H9 (cell line): ENCODE measurements at regions not wholly inside any gene's neighbourhood (a gene's known extent, or its start where the extent isn't known, plus 50 kb on each side); places are given as distances from the start of the nearest gene placed in this dataset.
"Not testable (repeated sequence)": the region's sequence is repeated elsewhere in the genome, so short reads cannot be mapped to it uniquely, and the experiment has no call there.

Experiments used
- DNase-seq: peaks from one replicate; pipeline ENCODE4 v3.0.0-alpha.2; 2017
- H2AFZ ChIP-seq: one replicate; pipeline ENCODE4 v1.6.1; 2013; ENCODE audit warnings: mild to moderate bottlenecking, low read length, control low read depth, moderate library complexity
- H2AK5ac ChIP-seq: 2 replicates; pipeline ENCODE4 v1.6.1; 2013; ENCODE audit warnings: low read length, control low read depth, mixed read lengths; ENCODE audit not compliant: insufficient read length
- H2BK120ac ChIP-seq: one replicate; pipeline ENCODE4 v1.6.1; 2013; ENCODE audit warnings: low read depth, mild to moderate bottlenecking, low read length, control low read depth, inconsistent platforms; ENCODE audit not compliant: poor library complexity, severe bottlenecking
- H2BK12ac ChIP-seq: 2 replicates; pipeline ENCODE4 v1.6.1; 2013; ENCODE audit warnings: low read length, control low read depth, mixed read lengths, low read depth; ENCODE audit not compliant: insufficient read length
- H2BK15ac ChIP-seq: 2 replicates; pipeline ENCODE4 v1.6.1; 2013; ENCODE audit warnings: low read depth, low read length, control low read depth
- H2BK20ac ChIP-seq: one replicate; pipeline ENCODE4 v1.6.1; 2013; ENCODE audit warnings: low read depth, mild to moderate bottlenecking, low read length, control low read depth, inconsistent platforms; ENCODE audit not compliant: poor library complexity, severe bottlenecking
- H2BK5ac ChIP-seq: 2 replicates; pipeline ENCODE4 v1.6.1; 2013; ENCODE audit warnings: low read length, control low read depth, mixed read lengths; ENCODE audit not compliant: insufficient read length
- H3K14ac ChIP-seq: 2 replicates; pipeline ENCODE4 v1.6.1; 2013; ENCODE audit warnings: low read length, control low read depth; ENCODE audit not compliant: insufficient read depth
- H3K18ac ChIP-seq: 2 replicates; pipeline ENCODE4 v1.6.1; 2013; ENCODE audit warnings: low read depth, mild to moderate bottlenecking, mixed read lengths, low read length, control low read depth; ENCODE audit not compliant: insufficient read length
- H3K23ac ChIP-seq: 2 replicates; pipeline ENCODE4 v1.6.1; 2013; ENCODE audit warnings: low read length, control low read depth, mixed read lengths, low read depth; ENCODE audit not compliant: insufficient read length
- H3K23me2 ChIP-seq: 2 replicates; pipeline ENCODE4 v1.6.1; 2013; ENCODE audit warnings: low read depth, mild to moderate bottlenecking, mixed read lengths, low read length, control low read depth; ENCODE audit not compliant: insufficient read length, poor library complexity, severe bottlenecking
- H3K27ac ChIP-seq: 2 replicates; pipeline ENCODE4 v1.5.1; 2013; ENCODE audit warnings: low read length, control low read depth, mixed read lengths, low read depth; ENCODE audit not compliant: insufficient read length
- H3K27me3 ChIP-seq: 2 replicates; pipeline ENCODE4 v1.6.1; 2013; ENCODE audit warnings: low read length, control low read depth, inconsistent platforms; ENCODE audit not compliant: insufficient read depth
- H3K4ac ChIP-seq: 2 replicates; pipeline ENCODE4 v1.6.1; 2013; ENCODE audit warnings: low read depth, mild to moderate bottlenecking, control low read depth, inconsistent platforms, low read length, moderate library complexity
- H3K4me1 ChIP-seq: 2 replicates; pipeline ENCODE4 v1.6.1; 2013; ENCODE audit warnings: low read length, control low read depth, inconsistent platforms; ENCODE audit not compliant: insufficient read depth
- H3K4me2 ChIP-seq: 2 replicates; pipeline ENCODE4 v1.6.1; 2013; ENCODE audit warnings: low read length, control low read depth, mixed read lengths; ENCODE audit not compliant: insufficient read length, insufficient read depth
- H3K56ac ChIP-seq: 2 replicates; pipeline ENCODE4 v1.6.1; 2013; ENCODE audit warnings: low read depth, mild to moderate bottlenecking, mixed read lengths, low read length, control low read depth; ENCODE audit not compliant: insufficient read length
- H3K79me1 ChIP-seq: 2 replicates; pipeline ENCODE4 v1.6.1; 2013; ENCODE audit warnings: low read depth, mild to moderate bottlenecking, moderate library complexity, low read length, control low read depth, inconsistent platforms; ENCODE audit not compliant: insufficient read depth, poor library complexity, severe bottlenecking
- H3K79me2 ChIP-seq: 2 replicates; pipeline ENCODE4 v1.6.1; 2013; ENCODE audit warnings: low read length, control low read depth, inconsistent platforms; ENCODE audit not compliant: insufficient read depth
- H3K9ac ChIP-seq: 2 replicates; pipeline ENCODE4 v1.6.1; 2013; ENCODE audit warnings: low read length, control low read depth, mixed read lengths; ENCODE audit not compliant: insufficient read length; ENCODE audit errors: extremely low read depth
- H3K9me3 ChIP-seq: one replicate; pipeline ENCODE4 v1.6.1; 2013; ENCODE audit warnings: low read depth, low read length, inconsistent platforms; ENCODE audit not compliant: control insufficient read depth
- H3T11ph ChIP-seq: one replicate; pipeline ENCODE4 v1.6.1; 2013; ENCODE audit warnings: mild to moderate bottlenecking, low read length, control low read depth, inconsistent platforms
- H4K20me1 ChIP-seq: one replicate; pipeline ENCODE4 v1.6.1; 2013; ENCODE audit not compliant: control insufficient read depth, insufficient read length, insufficient read depth
- H4K5ac ChIP-seq: 2 replicates; pipeline ENCODE4 v1.6.1; 2013; ENCODE audit warnings: low read depth, mild to moderate bottlenecking, mixed read lengths, low read length, control low read depth; ENCODE audit not compliant: insufficient read length
- H4K8ac ChIP-seq: replicated peaks from 2 replicates; pipeline ENCODE4 v1.6.1; 2013; ENCODE audit warnings: low read length, control low read depth, mixed read lengths, low read depth; ENCODE audit not compliant: insufficient read length
- H4K91ac ChIP-seq: 2 replicates; pipeline ENCODE4 v1.6.1; 2013; ENCODE audit warnings: low read depth, mild to moderate bottlenecking, moderate library complexity, mixed read lengths, low read length, control low read depth; ENCODE audit not compliant: insufficient read length
- H3K27ac Mint-ChIP-seq, 3 experiments: 2 replicates in 2 of 3; 3 replicates in 1 of 3; pipeline ENCODE4 v1.8.0; 2020 to 2021; ENCODE audit warnings: mixed read lengths in 3 of 3, mild to moderate bottlenecking in 1 of 3, moderate library complexity in 1 of 3
- H3K27me3 Mint-ChIP-seq: 2 replicates; pipeline ENCODE4 v1.8.0; 2021; ENCODE audit warnings: low read depth, mild to moderate bottlenecking, moderate library complexity, mixed read lengths
- H3K36me3 Mint-ChIP-seq, 3 experiments: 2 replicates in 2 of 3; 3 replicates in 1 of 3; pipeline ENCODE4 v1.8.0; 2020 to 2021; ENCODE audit warnings: low read depth in 3 of 3, mixed read lengths in 3 of 3; ENCODE audit not compliant: insufficient read depth in 1 of 3
- H3K4me1 Mint-ChIP-seq, 2 experiments: 2 replicates each; pipeline ENCODE4 v1.8.0; 2020; ENCODE audit warnings: mixed read lengths in 2 of 2
- H3K4me3 Mint-ChIP-seq, 2 experiments: 2 replicates in 1 of 2; 3 replicates in 1 of 2; pipeline ENCODE4 v1.8.0; 2020 to 2021; ENCODE audit warnings: mild to moderate bottlenecking in 2 of 2, mixed read lengths in 2 of 2, moderate library complexity in 1 of 2
- H3K9me3 Mint-ChIP-seq, 2 experiments: 2 replicates in 1 of 2; 3 replicates in 1 of 2; pipeline ENCODE4 v1.8.0; 2020; ENCODE audit warnings: mild to moderate bottlenecking in 2 of 2, mixed read lengths in 2 of 2, moderate library complexity in 1 of 2
- WGBS: extraction: QIAGEN DNeasy Blood & Tissue Kit; methylation state at CpG from one replicate; pipeline ENCODE4 v1.1.7; 2013; ENCODE audit warnings: missing lambda C conversion rate, low lambda C conversion rate, mixed read lengths; ENCODE audit not compliant: insufficient read length; ENCODE audit errors: extremely low coverage; 5-methylcytosine and 5-hydroxymethylcytosine counted together

DNA sequence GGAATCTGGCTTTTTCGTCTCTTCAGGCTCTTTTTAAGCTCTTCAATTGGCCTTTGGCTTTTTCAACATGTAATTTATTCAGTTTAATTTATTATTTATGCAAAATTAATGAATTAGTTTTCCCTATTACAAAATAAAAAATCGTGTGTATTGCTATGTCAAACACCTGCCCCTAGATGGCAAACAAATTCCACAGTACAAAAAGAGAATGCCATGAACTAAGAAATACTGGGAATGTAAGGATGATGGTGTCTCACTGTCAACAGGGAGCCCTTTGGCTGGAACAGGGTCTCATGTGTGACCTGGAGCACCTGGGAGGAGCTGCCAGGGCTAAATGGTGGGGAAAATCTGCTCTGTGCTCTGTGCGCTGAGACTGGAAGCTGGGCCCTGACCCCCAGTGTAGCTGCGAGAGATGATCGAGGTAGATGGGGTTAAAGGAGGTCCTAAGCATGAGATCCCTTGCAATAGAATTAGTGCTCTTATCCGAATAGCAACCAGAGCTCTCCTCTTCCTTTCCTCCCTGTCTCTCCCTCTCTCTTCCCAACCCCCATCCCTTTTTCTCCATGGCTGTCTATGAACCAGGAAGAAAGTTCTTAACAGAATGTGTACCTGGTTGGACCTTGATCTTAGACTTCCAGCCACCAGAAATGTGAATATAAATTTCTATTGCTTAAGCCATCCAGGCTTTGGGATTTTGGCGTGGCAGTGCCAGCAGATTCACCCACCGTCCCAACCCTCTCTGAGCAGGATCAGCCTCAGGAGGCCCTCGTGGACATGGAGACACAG, 1183.5 kb downstream of the RPIA start:
- not testable (repeated sequence) for H3K27ac Mint-ChIP-seq
- no CpG with 5 or more reads among the region's 9 CpGs for WGBS

DNA sequence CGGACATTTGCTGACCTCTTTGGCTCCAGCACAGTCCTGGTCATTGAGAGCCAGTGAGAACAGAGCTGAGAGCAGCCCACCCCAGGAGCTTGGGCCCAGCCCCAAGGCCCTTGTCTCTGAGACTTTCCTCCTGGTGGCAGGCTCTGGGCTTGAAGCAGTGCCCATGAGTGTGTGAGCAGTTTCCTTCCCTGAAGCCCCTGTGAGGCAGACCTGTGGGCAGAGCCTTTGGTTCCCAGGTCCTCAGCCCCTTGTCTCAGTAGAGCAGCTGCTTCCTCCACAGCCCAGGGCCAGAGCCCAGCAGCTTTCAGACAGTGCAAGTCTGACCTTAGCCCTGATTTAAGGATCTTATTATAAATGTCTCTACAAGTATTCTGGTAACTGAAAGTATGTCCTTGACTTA, 1185.0 kb downstream of the RPIA start:
- not testable (repeated sequence) for H3K79me2 ChIP-seq, H3K9ac ChIP-seq, H2AFZ ChIP-seq, H2AK5ac ChIP-seq, H3K56ac ChIP-seq, H2BK15ac ChIP-seq, H2BK5ac ChIP-seq, H2BK120ac ChIP-seq, DNase-seq, H4K8ac ChIP-seq, H4K20me1 ChIP-seq, H3K23ac ChIP-seq, H3K79me1 ChIP-seq, H4K91ac ChIP-seq, H3K9me3 ChIP-seq, H3K23me2 ChIP-seq, H3K18ac ChIP-seq, H3K36me3 Mint-ChIP-seq, H3K27ac ChIP-seq, H3T11ph ChIP-seq, H3K4me1 Mint-ChIP-seq, H3K27ac Mint-ChIP-seq, H2BK20ac ChIP-seq, H3K4me3 Mint-ChIP-seq, H3K4me1 ChIP-seq, H4K5ac ChIP-seq, H3K4ac ChIP-seq, H2BK12ac ChIP-seq, H3K27me3 ChIP-seq, H3K27me3 Mint-ChIP-seq, H3K14ac ChIP-seq, H3K4me2 ChIP-seq
- WGBS: no CpG with 5 or more reads among the region's 1 CpG
- peaks cover 15 to 27% of the 10 kb centered on the region in 2 experiments for H3K9me3 Mint-ChIP-seq

More for the DNA sequence above, 1183.5 kb downstream of the RPIA start:
- H3K4ac ChIP-seq, H4K5ac ChIP-seq, H3K27me3 Mint-ChIP-seq, H3K56ac ChIP-seq, H3K14ac ChIP-seq, H3T11ph ChIP-seq, H3K27me3 ChIP-seq, H2BK12ac ChIP-seq, H3K9ac ChIP-seq, H3K4me3 Mint-ChIP-seq, H3K9me3 ChIP-seq, H2BK20ac ChIP-seq, DNase-seq, H3K36me3 Mint-ChIP-seq, H3K4me2 ChIP-seq, H2AFZ ChIP-seq, H3K18ac ChIP-seq, H3K4me1 ChIP-seq, H3K23ac ChIP-seq, H2BK120ac ChIP-seq, H4K91ac ChIP-seq, H3K23me2 ChIP-seq, H3K79me1 ChIP-seq, H2BK5ac ChIP-seq, H2BK15ac ChIP-seq, H3K27ac ChIP-seq, H2AK5ac ChIP-seq, H4K20me1 ChIP-seq, H3K4me1 Mint-ChIP-seq, H4K8ac ChIP-seq, H3K79me2 ChIP-seq: not testable (repeated sequence)
- H3K9me3 Mint-ChIP-seq: peaks cover 24 to 35% of the 10 kb centered on the region in 2 experiments
